Upper lobe of left lung (tissue), 6 donors: ENCODE measurements at regions not wholly inside any gene's neighbourhood (a gene's known extent, or its start where the extent isn't known, plus 50 kb on each side); places are given as distances from the start of the nearest gene placed in this dataset.

Source experiments
- ATAC-seq, 2 donors: fragments of 200-7000 bp; cut with Tn5 transposase; one replicate each; pipeline ENCODE4 v1.9.1; 2022; ENCODE audit warnings: mild to moderate bottlenecking in 2 of 2, moderate library complexity in 2 of 2; ENCODE audit not compliant: low FRiP score in 2 of 2
- DNase-seq, 2 donors: peaks; one replicate each; pipeline ENCODE4 v3.0.0-alpha.2; 2019 to 2020
- H3K27ac ChIP-seq, 4 donors: fragments of 200-600 bp; sonication (generic); one replicate each; pipeline ENCODE4 v1.5.1; 2016 to 2019
- H3K27me3 ChIP-seq, 4 donors: fragments of 200-600 bp; sonication (generic); one replicate each; pipeline ENCODE4 v1.5.1; 2017 to 2019
- H3K36me3 ChIP-seq, 4 donors: fragments of 200-600 bp; sonication (generic); one replicate each; pipeline ENCODE4 v1.5.1; 2016 to 2019
- H3K4me1 ChIP-seq, 4 donors: fragments of 200-600 bp; sonication (generic); one replicate each; pipeline ENCODE4 v1.5.1; 2018 to 2019
- H3K4me3 ChIP-seq, 4 donors: fragments of 200-600 bp; sonication (generic); one replicate each; pipeline ENCODE4 v1.5.1; 2017 to 2019; ENCODE audit warnings: mild to moderate bottlenecking in 2 of 4, moderate library complexity in 1 of 4
- H3K9me3 ChIP-seq, 4 donors: fragments of 200-600 bp; sonication (generic); one replicate each; pipeline ENCODE4 v1.5.1; 2018 to 2019
- CTCF ChIP-seq, 6 experiments: fragments of 450-650 bp in 4 of 6; fragments of 200-600 bp in 2 of 6; sonication (generic) in 2 of 6; IDR thresholded peaks; one replicate each; pipeline ENCODE4 v1.5.1; 2016 to 2019; ENCODE audit warnings: antibody characterized with exemption in 6 of 6
- EP300 ChIP-seq, 4 donors: sonication (generic); formaldehyde crosslinking; IDR thresholded peaks; one replicate each; pipeline ENCODE4 v1.5.1; 2017; ENCODE audit warnings: antibody characterized with exemption in 4 of 4, control low read depth in 2 of 4
- POLR2A ChIP-seq, 4 donors: fragments of 450-650 bp; IDR thresholded peaks; one replicate each; pipeline ENCODE4 v1.5.1; 2016 to 2017; ENCODE audit warnings: antibody characterized with exemption in 4 of 4, mild to moderate bottlenecking in 2 of 4
- POLR2AphosphoS5 ChIP-seq, 2 donors: sonication (generic); formaldehyde crosslinking; IDR thresholded peaks; one replicate each; pipeline ENCODE4 v1.5.1; 2017; ENCODE audit warnings: antibody characterized with exemption in 2 of 2
- WGBS, 2 donors: methylation state at CpG; one replicate each; pipeline ENCODE4 v1.1.5; 2017 to 2018; 5-methylcytosine and 5-hydroxymethylcytosine counted together
- donor health status: DM: no; HTN: no; CAD: no; lungs with moderate emphysema.
- donor health status: DM: no; HTN: yes; CAD: no; lungs with severe emphysema.

- TF ChIP-seq POLR2AphosphoS5 (IDR thresholded peaks at IDR 0.05) (no peak), EP300 (IDR thresholded peaks at IDR 0.05) (no peak), CTCF (IDR thresholded peaks at IDR 0.05) (no peak), POLR2A (IDR thresholded peaks at IDR 0.05) (no peak)
- no peaks in the 10 kb centered on the region for H3K4me1 ChIP-seq
- no peaks in the 10 kb centered on the region for H3K36me3 ChIP-seq
- H3K9me3 ChIP-seq, result no peaks in the 10 kb centered on the region
- ATAC-seq (no peak), DNase-seq (no peak)
- H3K27ac ChIP-seq, result no peak overlapping the region
- H3K4me3 ChIP-seq, result no peak overlapping the region
- H3K27me3 ChIP-seq, result no peaks in the 10 kb centered on the region
- WGBS, 2 donors, result 70 to 78% methylated on average over 1 of the region's 1 CpG
Observed at GRCh38 chr10:2230478-2230877, 493.2 kb upstream of the ADARB2 start.

DNA sequence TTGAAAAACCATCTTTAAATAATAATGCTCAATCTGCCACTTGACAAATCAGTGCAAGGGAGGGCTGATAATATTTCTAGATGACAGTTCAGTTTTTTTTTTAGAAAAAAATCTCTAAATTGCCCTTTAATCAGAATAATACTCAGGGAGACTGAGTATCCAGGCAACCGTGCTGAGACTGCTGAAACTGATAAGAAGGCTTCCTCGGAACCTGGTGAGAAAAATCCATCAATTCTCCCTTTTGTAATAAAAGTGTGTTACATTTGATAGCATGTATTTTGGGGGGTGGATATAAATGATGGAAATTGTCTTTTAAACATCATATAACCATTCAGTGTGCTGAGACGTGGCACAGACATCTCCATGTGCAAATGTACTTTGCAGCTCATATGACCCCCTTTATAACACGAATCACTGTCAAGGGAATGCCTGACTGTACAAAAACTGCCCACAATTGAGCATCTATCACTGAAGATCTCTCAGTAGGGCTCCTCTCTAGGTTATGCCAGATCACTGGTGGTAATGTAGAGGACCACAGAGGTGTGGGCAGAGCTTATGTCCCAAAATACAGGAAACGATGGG is 491.1 kb upstream of the ADARB2 start:
- no peak overlapping the region for H3K27ac ChIP-seq
- DNase-seq (no peak), ATAC-seq (no peak)
- no peak overlapping the region for H3K4me3 ChIP-seq
- H3K36me3 ChIP-seq, result no peaks in the 10 kb centered on the region
- no peaks in the 10 kb centered on the region for H3K27me3 ChIP-seq
- no peak for TF ChIP-seq POLR2A (IDR thresholded peaks at IDR 0.05)
- H3K9me3 ChIP-seq, result no peaks in the 10 kb centered on the region
- no peaks in the 10 kb centered on the region for H3K4me1 ChIP-seq
- 62 to 78% methylated on average over 5 of the region's 5 CpGs for WGBS, 2 donors

DNA sequence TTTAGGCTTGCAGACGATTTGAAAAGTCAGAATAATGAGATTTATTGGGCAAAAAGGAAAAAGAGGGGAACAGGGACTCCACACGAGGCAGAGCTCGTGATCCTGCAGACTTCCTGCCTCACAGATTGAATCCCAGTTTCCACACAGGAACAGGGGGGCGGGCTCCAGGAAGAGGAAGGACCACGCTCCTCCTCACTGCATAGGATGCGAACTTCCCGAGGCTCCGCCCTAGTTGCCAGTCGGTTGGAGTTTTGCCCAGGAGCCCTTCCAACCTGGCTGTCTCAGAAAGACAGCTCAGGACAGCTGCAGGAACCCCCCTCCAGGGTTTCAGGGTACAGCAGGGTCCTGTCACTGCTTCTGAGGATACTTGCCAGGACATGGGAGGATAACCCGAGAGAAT is 488.3 kb upstream of the ADARB2 start:
- H3K36me3 ChIP-seq, result no peaks in the 10 kb centered on the region
- H3K4me3 ChIP-seq, result no peak overlapping the region
- TF ChIP-seq CTCF (IDR thresholded peaks at IDR 0.05) (no peak), POLR2A (IDR thresholded peaks at IDR 0.05) (no peak), EP300 (IDR thresholded peaks at IDR 0.05) (no peak), POLR2AphosphoS5 (IDR thresholded peaks at IDR 0.05) (no peak)
- no peaks in the 10 kb centered on the region for H3K4me1 ChIP-seq
- no peak for ATAC-seq
- WGBS, 2 donors, result 51 to 69% methylated on average over 9 to 10 of the region's 10 CpGs
- no peaks in the 10 kb centered on the region for H3K9me3 ChIP-seq
- no peaks in the 10 kb centered on the region for H3K27me3 ChIP-seq
- DNase-seq, result no peak
- no peak overlapping the region for H3K27ac ChIP-seq

DNA sequence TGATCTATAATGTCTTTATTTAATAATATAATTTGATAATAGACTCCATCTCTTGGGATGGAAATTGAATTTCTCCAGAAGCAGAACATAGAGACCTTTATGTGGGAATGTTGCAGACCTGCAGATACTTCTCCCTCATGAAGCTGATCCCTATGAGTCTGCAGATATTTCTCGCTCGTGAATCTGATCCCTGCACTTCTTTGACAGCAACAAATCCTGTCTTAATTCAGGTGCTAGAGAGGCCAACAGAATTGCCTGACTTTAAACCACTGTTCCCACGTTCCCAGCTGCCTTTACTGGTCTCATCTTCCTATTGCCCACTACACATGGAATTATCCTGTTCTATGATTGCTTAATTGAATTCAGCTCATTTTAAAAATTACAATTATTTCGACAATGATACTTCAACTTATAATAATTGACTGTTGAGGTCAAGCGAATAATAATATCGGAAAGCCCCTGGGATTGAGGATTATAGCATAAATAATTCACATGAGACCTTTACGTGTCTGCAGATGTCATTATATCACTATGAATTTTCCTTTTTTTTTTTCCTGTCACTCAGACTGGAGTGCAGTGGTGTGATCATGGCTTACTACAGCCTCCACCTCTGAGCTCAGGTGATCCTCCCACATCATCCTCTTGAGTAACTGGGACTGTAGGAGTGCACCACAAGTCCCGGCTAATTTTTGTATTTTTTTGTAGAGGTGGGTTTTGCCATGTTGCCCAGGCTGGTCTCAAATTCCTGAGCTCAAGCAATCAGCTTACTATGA is 486.4 kb upstream of the ADARB2 start:
- TF ChIP-seq POLR2A (IDR thresholded peaks at IDR 0.05) (no peak), EP300 (IDR thresholded peaks at IDR 0.05) (no peak), POLR2AphosphoS5 (IDR thresholded peaks at IDR 0.05) (no peak), CTCF (IDR thresholded peaks at IDR 0.05) (no peak)
- Histone ChIP-seq H3K27ac (no peak overlapping the region), H3K36me3 (no peaks in the 10 kb centered on the region), H3K9me3 (no peaks in the 10 kb centered on the region), H3K4me3 (no peak overlapping the region), H3K4me1 (no peaks in the 10 kb centered on the region), H3K27me3 (no peaks in the 10 kb centered on the region)
- no peak for ATAC-seq
- DNase-seq, result no peak
- 81 to 87% methylated on average over 8 of the region's 8 CpGs for WGBS, 2 donors

- ATAC-seq, result no peak
- TF ChIP-seq POLR2AphosphoS5 (IDR thresholded peaks at IDR 0.05) (no peak), CTCF (IDR thresholded peaks at IDR 0.05) (no peak), EP300 (IDR thresholded peaks at IDR 0.05) (no peak), POLR2A (IDR thresholded peaks at IDR 0.05) (no peak)
- Histone ChIP-seq H3K9me3 (no peaks in the 10 kb centered on the region), H3K4me1 (no peaks in the 10 kb centered on the region), H3K36me3 (no peaks in the 10 kb centered on the region), H3K4me3 (no peak overlapping the region), H3K27me3 (no peaks in the 10 kb centered on the region), H3K27ac (no peak overlapping the region)
- DNase-seq, result no peak
- 79 to 83% methylated on average over 6 of the region's 6 CpGs for WGBS, 2 donors
Observed at GRCh38 chr10:2222631-2223030, 485.3 kb upstream of the ADARB2 start.
